ENCODE measurements at regions not wholly inside any gene's neighbourhood (a gene's known extent, or its start where the extent isn't known, plus 50 kb on each side); places are given as distances from the start of the nearest gene placed in this dataset.
"Not testable (repeated sequence)": the region's sequence is repeated elsewhere in the genome, so short reads cannot be mapped to it uniquely, and the experiment has no call there.

GRCh38 chr2:201946746-201947145 is 86.9 kb upstream of the FZD7 start:
- not testable (repeated sequence) for DNase-seq

GRCh38 chr2:201947287-201947686 is 86.4 kb upstream of the FZD7 start:
- no peak for DNase-seq

GRCh38 chr2:201949181-201949926 is 84.3 kb upstream of the FZD7 start:
- no peak for DNase-seq

GRCh38 chr2:201949927-201950246 is 83.8 kb upstream of the FZD7 start:
- DNase-seq, result no peak

GRCh38 chr2:201950606-201951005 is 83.0 kb upstream of the FZD7 start:
- no peak for DNase-seq

- no peak for DNase-seq
These were observed 81.5 kb upstream of the FZD7 start for GRCh38 chr2:201952187-201952586.

- DNase-seq, result peak; percentile 26
These were observed 80.3 kb upstream of the FZD7 start for GRCh38 chr2:201953396-201953795.

- peak; percentile 35 for DNase-seq
These were observed 79.8 kb upstream of the FZD7 start for GRCh38 chr2:201953880-201954279.

- no peak for DNase-seq
These were observed 78.4 kb upstream of the FZD7 start for GRCh38 chr2:201955231-201955630.

GRCh38 chr2:201955702-201956141 is 77.9 kb upstream of the FZD7 start:
- no peak for DNase-seq

- peak; percentile 41 for DNase-seq
These were observed 77.3 kb upstream of the FZD7 start for GRCh38 chr2:201956361-201956760.

- DNase-seq, result no peak
These were observed 76.6 kb upstream of the FZD7 start for GRCh38 chr2:201957091-201957490.

GRCh38 chr2:201959198-201959597 is 74.5 kb upstream of the FZD7 start:
- DNase-seq, result no peak

- no peak for DNase-seq
These were observed 74.0 kb upstream of the FZD7 start for GRCh38 chr2:201959626-201960025.

GRCh38 chr2:201960305-201960704 is 73.3 kb upstream of the FZD7 start:
- no peak for DNase-seq

GRCh38 chr2:201961401-201961800 is 72.3 kb upstream of the FZD7 start:
- DNase-seq, result no peak

- DNase-seq, result no peak
These were observed 70.7 kb upstream of the FZD7 start for GRCh38 chr2:201962774-201963562.

- no peak for DNase-seq
These were observed 69.6 kb upstream of the FZD7 start for GRCh38 chr2:201964011-201964410.

- DNase-seq, result no peak
These were observed 68.9 kb upstream of the FZD7 start for GRCh38 chr2:201964631-201965206.

GRCh38 chr2:201965550-201965949 is 68.1 kb upstream of the FZD7 start:
- DNase-seq, result no peak

- no peak for DNase-seq
These were observed 66.8 kb upstream of the FZD7 start for GRCh38 chr2:201966691-201967438.

- DNase-seq, result no peak
These were observed 65.6 kb upstream of the FZD7 start for GRCh38 chr2:201968050-201968449.

GRCh38 chr2:201968476-201968875 is 65.2 kb upstream of the FZD7 start:
- DNase-seq, result no peak
